ENCODE measurements at regions not wholly inside any gene's neighbourhood (a gene's known extent, or its start where the extent isn't known, plus 50 kb on each side); places are given as distances from the start of the nearest gene placed in this dataset.

DNA sequence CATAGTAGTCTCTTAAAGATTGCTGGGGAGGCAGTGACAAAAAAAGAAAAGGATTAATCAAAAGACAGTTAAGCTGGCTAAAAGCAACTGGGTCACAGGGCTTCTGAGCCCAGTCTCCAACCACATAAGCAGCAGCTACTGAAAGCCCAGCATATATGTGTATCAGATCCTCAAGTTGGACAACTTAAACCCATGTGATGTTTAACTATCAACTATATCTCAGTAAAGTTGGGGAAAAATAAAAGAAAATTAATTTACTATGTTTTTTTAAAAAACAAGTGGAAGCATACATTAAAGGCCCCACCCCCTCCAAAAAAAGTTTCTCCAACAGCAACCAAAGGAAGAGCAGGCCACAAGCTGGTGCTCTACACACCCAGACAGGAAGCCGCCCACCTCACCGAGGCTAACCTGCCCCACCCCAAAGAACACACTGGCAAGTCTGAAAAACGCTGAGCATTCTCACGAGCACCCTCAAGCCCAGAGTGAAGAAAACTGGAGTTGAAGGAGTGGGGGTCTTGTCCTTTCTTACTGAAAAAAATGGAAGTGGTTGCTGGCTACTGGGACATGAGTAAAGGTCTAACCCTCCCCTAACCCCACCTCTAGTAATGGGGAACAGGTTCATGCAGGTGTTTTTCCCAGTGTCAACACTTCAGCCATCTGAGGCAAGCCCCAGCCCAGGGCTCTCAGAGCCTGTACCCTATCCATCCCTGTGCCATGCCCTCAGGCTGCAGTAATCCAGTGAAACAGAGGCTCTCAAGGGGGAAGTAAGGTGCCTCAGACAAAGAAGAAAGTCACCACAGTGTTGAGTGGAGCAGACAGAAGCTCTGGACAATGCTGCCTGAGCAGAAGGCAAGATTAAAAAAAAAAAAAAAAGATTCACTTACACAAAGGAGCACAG, 106.3 kb downstream of the GYPC start:
- no peak overlapping the region for H3K27ac Mint-ChIP-seq
- H3K4me1 Mint-ChIP-seq (ENCODE audit: unreplicated experiment), result no peaks in the 10 kb centered on the region
- H3K27me3 Mint-ChIP-seq, result peaks cover 22% of the 10 kb centered on the region
- no peak overlapping the region for H3K4me3 Mint-ChIP-seq
- TF ChIP-seq, protein P1, sequence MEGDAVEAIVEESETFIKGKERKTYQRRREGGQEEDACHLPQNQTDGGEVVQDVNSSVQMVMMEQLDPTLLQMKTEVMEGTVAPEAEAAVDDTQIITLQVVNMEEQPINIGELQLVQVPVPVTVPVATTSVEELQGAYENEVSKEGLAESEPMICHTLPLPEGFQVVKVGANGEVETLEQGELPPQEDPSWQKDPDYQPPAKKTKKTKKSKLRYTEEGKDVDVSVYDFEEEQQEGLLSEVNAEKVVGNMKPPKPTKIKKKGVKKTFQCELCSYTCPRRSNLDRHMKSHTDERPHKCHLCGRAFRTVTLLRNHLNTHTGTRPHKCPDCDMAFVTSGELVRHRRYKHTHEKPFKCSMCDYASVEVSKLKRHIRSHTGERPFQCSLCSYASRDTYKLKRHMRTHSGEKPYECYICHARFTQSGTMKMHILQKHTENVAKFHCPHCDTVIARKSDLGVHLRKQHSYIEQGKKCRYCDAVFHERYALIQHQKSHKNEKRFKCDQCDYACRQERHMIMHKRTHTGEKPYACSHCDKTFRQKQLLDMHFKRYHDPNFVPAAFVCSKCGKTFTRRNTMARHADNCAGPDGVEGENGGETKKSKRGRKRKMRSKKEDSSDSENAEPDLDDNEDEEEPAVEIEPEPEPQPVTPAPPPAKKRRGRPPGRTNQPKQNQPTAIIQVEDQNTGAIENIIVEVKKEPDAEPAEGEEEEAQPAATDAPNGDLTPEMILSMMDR (conservative IDR thresholded peaks at IDR 0.05), result no peak
- H3K36me3 Mint-ChIP-seq, result no peaks in the 10 kb centered on the region
- no peaks in the 10 kb centered on the region for H3K9me3 Mint-ChIP-seq
- no peak for DNase-seq (ENCODE audit: extremely low spot score, unreplicated experiment)

DNA sequence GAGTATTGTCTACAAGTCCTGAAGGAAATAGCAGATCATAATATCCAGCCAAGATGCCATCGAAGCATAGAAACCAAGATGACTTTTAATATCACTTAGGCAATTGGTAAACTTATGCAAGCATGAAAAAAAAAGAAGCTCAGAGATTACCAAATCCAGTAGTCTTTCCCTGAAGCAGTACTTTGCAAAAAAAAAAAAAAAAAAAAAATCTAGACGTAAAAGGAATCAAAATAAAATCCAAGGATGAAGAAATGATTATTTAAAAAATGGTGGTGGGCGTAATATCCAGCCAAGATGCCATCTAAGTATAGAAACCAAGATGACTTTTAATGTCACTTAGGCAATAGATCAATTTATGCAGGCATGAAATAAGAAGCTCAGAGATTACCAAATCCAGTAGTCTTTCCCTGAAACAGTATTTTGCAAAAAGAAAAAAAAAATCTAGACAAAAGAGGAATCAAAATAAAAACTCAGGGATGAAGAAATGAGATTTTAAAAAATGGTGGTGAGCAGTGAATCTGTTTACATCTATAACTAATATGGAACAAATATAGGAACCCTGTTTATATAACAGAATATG, 108.8 kb downstream of the GYPC start:
- Mint-ChIP-seq H3K27ac (no peak overlapping the region), H3K27me3 (peaks cover 23% of the 10 kb centered on the region), H3K4me3 (no peak overlapping the region), H3K9me3 (no peaks in the 10 kb centered on the region), H3K4me1 (ENCODE audit: unreplicated experiment) (no peaks in the 10 kb centered on the region), H3K36me3 (no peaks in the 10 kb centered on the region)
- TF ChIP-seq, protein P1 (conservative IDR thresholded peaks at IDR 0.05), result no peak
- no peak for DNase-seq (ENCODE audit: extremely low spot score, unreplicated experiment)

- DNase-seq (ENCODE audit: extremely low spot score, unreplicated experiment), result no peak
- Mint-ChIP-seq H3K36me3 (no peaks in the 10 kb centered on the region), H3K27me3 (peaks cover 29% of the 10 kb centered on the region), H3K27ac (no peak overlapping the region), H3K4me1 (ENCODE audit: unreplicated experiment) (no peaks in the 10 kb centered on the region), H3K9me3 (no peaks in the 10 kb centered on the region), H3K4me3 (no peak overlapping the region)
- TF ChIP-seq, protein P1 (conservative IDR thresholded peaks at IDR 0.05), result no peak
Observed at GRCh38 chr2:126765395-126765794, 109.4 kb downstream of the GYPC start.

GRCh38 chr2:126766295-126766968, 110.5 kb downstream of the GYPC start:
- no peaks in the 10 kb centered on the region for H3K4me1 Mint-ChIP-seq (ENCODE audit: unreplicated experiment)
- TF ChIP-seq, protein P1 (conservative IDR thresholded peaks at IDR 0.05), result no peak
- H3K27ac Mint-ChIP-seq, result no peak overlapping the region
- H3K36me3 Mint-ChIP-seq, result no peaks in the 10 kb centered on the region
- H3K27me3 Mint-ChIP-seq, result peaks cover 35% of the 10 kb centered on the region
- H3K4me3 Mint-ChIP-seq, result no peak overlapping the region
- no peak for DNase-seq (ENCODE audit: extremely low spot score, unreplicated experiment)
- no peaks in the 10 kb centered on the region for H3K9me3 Mint-ChIP-seq

- no peak overlapping the region for H3K4me3 Mint-ChIP-seq
- peaks cover 35% of the 10 kb centered on the region for H3K27me3 Mint-ChIP-seq
- no peaks in the 10 kb centered on the region for H3K4me1 Mint-ChIP-seq (ENCODE audit: unreplicated experiment)
- no peaks in the 10 kb centered on the region for H3K36me3 Mint-ChIP-seq
- H3K9me3 Mint-ChIP-seq, result no peaks in the 10 kb centered on the region
- TF ChIP-seq, protein P1 (conservative IDR thresholded peaks at IDR 0.05), result no peak
- no peak overlapping the region for H3K27ac Mint-ChIP-seq
- no peak for DNase-seq (ENCODE audit: extremely low spot score, unreplicated experiment)
Observed at GRCh38 chr2:126766969-126767296, 111.0 kb downstream of the GYPC start.
